HepG2 (cell line): ENCODE measurements at regions not wholly inside any gene's neighbourhood (a gene's known extent, or its start where the extent isn't known, plus 50 kb on each side); places are given as distances from the start of the nearest gene placed in this dataset.

Source experiments
- BRCA1 ChIP-seq: sonication (generic); formaldehyde crosslinking; IDR thresholded peaks from 2 replicates; pipeline ENCODE4 v1.4.0; 2020; ENCODE audit warnings: missing genetic modification reagents
- CTCF ChIP-seq: sonication (generic); formaldehyde crosslinking; IDR thresholded peaks from 2 replicates; pipeline ENCODE4 v1.5.0; 2020; ENCODE audit warnings: mild to moderate bottlenecking, missing genetic modification reagents, moderate library complexity
- GTF2F1 ChIP-seq: fragments of 150-350 bp; IDR thresholded peaks from 2 replicates; pipeline ENCODE4 v1.6.1; 2014; ENCODE audit warnings: low read length
- KAT7 ChIP-seq: IDR thresholded peaks from 2 replicates; pipeline ENCODE4 v1.6.1; 2018; ENCODE audit warnings: borderline replicate concordance, missing compliant biosample characterization
- MYC ChIP-seq: sonication (generic); formaldehyde crosslinking; IDR thresholded peaks from 2 replicates; pipeline ENCODE4 v1.9.0; 2021; ENCODE audit warnings: missing genetic modification reagents, borderline replicate concordance
- NR1H2 ChIP-seq: sonication (generic); formaldehyde crosslinking; IDR thresholded peaks from 2 replicates; pipeline ENCODE4 v1.8.1; 2022; ENCODE audit warnings: low read depth, missing genetic modification reagents, borderline replicate concordance
- NR3C1 ChIP-seq: sonication (generic); formaldehyde crosslinking; IDR thresholded peaks from 2 replicates; pipeline ENCODE4 v1.4.0; 2020; ENCODE audit warnings: missing genetic modification reagents
- PHF20 ChIP-seq: sonication (generic); formaldehyde crosslinking; IDR thresholded peaks from 2 replicates; pipeline ENCODE4 v1.5.0; 2020; ENCODE audit warnings: mild to moderate bottlenecking, missing genetic modification reagents
- SCMH1 ChIP-seq: sonication (generic); formaldehyde crosslinking; IDR thresholded peaks from 2 replicates; pipeline ENCODE4 v1.9.0; 2021; ENCODE audit warnings: missing genetic modification reagents, mild to moderate bottlenecking, borderline replicate concordance
- ZBTB3 ChIP-seq: sonication (generic); formaldehyde crosslinking; IDR thresholded peaks from 2 replicates; pipeline ENCODE4 v1.4.0; 2020; ENCODE audit warnings: low read depth, mild to moderate bottlenecking, moderate library complexity, missing genetic modification reagents, borderline replicate concordance
- ZFP37 ChIP-seq: sonication (generic); formaldehyde crosslinking; IDR thresholded peaks from 2 replicates; pipeline ENCODE4 v1.4.0; 2020; ENCODE audit warnings: missing genetic modification reagents, borderline replicate concordance
- TF ChIP-seq, protein P1 (sequence below): IDR thresholded peaks from 2 replicates; pipeline ENCODE4 v1.6.1; 2012; ENCODE audit warnings: inconsistent platforms
- TF ChIP-seq, protein P2 (sequence below): conservative IDR thresholded peaks from 2 replicates; pipeline ENCODE4 v1.6.1; 2018; ENCODE audit warnings: missing genetic modification reagents

- TF ChIP-seq BRCA1 (CRISPR knock-in tag) (no peak), GTF2F1 (no peak), NR1H2 (CRISPR knock-in tag) (no peak), NR3C1 (CRISPR knock-in tag) (no peak), ZFP37 (no peak), MYC (no peak), SCMH1 (CRISPR knock-in tag) (no peak), PHF20 (CRISPR knock-in tag) (no peak), CTCF (no peak), ZBTB3 (no peak), KAT7 (CRISPR knock-in tag) (no peak)
- TF ChIP-seq, protein P1, sequence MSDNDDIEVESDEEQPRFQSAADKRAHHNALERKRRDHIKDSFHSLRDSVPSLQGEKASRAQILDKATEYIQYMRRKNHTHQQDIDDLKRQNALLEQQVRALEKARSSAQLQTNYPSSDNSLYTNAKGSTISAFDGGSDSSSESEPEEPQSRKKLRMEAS = no peak
- TF ChIP-seq, protein P2, sequence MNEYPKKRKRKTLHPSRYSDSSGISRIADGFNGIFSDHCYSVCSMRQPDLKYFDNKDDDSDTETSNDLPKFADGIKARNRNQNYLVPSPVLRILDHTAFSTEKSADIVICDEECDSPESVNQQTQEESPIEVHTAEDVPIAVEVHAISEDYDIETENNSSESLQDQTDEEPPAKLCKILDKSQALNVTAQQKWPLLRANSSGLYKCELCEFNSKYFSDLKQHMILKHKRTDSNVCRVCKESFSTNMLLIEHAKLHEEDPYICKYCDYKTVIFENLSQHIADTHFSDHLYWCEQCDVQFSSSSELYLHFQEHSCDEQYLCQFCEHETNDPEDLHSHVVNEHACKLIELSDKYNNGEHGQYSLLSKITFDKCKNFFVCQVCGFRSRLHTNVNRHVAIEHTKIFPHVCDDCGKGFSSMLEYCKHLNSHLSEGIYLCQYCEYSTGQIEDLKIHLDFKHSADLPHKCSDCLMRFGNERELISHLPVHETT (CRISPR knock-in tag) = no peak
These were observed 88.9 kb upstream of the TNFSF4 start for GRCh38 chr1:173295995-173296394.
